T follicular helper cell (primary cell): ENCODE measurements at regions not wholly inside any gene's neighbourhood (a gene's known extent, or its start where the extent isn't known, plus 50 kb on each side); places are given as distances from the start of the nearest gene placed in this dataset.
"Not testable (repeated sequence)": the region's sequence is repeated elsewhere in the genome, so short reads cannot be mapped to it uniquely, and the experiment has no call there.

ENCODE experiments used
- DNase-seq: peaks from one replicate; pipeline ENCODE4 v3.0.0-alpha.2; 2020; ENCODE audit warnings: low read depth

- no peak for DNase-seq
These were observed 314.4 kb upstream of the ZEB2 start for GRCh38 chr2:144834363-144834762.

- no peak for DNase-seq
These were observed 313.2 kb upstream of the ZEB2 start for GRCh38 chr2:144833075-144833637.

- DNase-seq, result no peak
These were observed 312.1 kb upstream of the ZEB2 start for GRCh38 chr2:144832048-144832447.

- no peak for DNase-seq
These were observed 310.6 kb upstream of the ZEB2 start for GRCh38 chr2:144830543-144830942.

GRCh38 chr2:144827404-144827803 is 307.5 kb upstream of the ZEB2 start:
- DNase-seq, result no peak

DNA sequence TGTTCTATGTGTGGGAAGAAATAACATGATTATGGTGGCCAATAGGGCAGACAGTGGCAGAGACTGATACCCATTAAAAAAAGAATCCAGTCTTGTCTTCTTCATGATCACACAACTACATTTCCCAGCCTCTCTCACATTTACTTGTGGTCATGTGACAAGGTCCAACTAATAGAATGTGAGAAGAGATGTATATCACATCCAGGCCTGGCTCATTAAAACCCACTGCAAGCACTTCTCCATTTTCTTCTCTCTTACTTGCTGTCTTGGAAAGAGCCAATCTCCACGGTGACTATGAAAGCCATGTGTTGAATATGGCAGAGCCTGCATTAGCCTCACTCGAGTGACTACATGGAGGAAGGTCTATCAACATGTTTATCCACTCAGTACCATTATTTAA is 306.2 kb upstream of the ZEB2 start:
- DNase-seq, result no peak

DNA sequence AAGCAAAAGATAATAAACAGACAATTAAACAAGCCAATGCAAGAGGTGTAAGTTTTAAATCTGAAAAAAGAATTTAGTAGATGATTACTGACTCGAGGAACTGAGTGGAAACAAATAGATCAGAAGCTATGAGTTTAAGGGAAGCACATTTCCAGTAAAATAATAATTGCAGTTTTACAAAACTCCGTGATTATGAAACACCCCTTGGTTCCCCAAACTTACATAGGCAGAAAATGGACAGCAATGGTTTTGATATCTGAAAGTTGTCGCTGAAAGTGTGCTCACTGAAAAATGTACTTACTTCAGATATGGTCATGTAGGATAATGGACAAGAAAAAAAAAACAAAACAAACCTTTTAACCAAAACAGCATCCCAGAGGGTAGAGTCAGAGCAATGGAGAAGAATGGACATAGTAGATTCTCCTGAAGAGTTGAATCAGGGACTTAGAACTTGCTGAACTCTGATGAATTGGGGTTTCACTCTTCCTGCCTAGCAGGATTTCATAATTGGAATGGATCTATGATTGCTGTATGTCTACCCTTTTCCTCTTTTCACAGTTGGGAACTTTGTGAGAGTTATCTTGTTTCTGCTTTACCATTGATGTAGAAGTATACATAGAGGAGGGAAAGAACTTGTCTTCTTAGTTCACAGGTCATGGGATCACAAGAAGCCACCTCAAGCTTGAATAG is 305.6 kb upstream of the ZEB2 start:
- no peak for DNase-seq

DNA sequence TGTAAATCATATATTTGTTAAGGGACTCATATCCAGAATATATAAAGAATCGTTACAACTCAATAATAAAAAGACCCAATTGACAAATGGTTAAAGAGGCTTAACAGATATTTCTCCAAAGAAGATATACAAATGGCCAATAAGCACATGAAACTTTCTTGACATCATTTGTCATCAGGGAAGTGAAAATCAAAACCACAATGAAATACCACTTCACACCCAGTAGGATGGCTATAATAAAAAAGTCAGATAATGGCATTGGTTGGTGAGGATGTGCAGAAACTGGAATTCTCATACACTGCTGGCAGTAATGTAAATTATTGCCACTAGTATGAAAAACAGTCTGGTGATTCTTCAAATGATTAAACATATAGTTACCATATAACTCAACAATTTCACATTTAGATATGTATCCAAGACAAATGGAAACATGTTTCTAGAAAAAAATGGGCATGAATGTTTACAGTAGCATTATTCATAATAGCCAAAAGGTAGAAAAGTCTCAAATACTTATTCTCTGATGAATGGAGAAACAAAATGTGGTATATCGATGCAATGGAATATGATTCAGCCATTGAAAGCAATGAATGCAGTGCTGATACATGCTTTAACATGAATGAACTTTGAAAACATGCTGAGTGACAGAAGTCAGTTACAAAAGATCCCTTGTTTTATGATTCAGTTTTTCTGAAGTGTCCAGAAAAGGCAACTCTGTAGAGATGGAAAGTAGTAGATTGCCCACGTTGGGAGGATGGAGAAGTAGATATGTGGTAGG is 304.6 kb upstream of the ZEB2 start:
- DNase-seq, result no peak

- DNase-seq, result no peak
These were observed 303.0 kb upstream of the ZEB2 start for GRCh38 chr2:144822966-144823365.

DNA sequence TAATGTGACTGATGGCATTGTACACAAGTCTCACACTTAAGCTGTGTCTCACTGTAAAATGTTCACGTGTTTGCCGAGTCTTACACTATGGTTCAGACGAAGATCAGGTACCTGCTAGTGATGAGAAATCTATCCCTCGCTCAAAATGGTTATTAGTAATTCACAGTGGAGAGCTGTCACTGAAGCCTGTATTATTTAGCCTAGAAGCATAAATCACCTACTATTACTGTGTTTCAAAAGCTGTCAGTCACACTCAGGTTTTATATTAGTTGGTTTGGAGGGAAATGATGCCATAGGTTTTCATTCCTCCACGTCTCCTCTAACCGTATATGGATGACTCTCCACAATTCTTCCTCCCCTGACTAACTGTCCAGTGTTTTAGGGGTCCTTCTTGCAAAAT is 292.4 kb upstream of the ZEB2 start:
- no peak for DNase-seq

DNA sequence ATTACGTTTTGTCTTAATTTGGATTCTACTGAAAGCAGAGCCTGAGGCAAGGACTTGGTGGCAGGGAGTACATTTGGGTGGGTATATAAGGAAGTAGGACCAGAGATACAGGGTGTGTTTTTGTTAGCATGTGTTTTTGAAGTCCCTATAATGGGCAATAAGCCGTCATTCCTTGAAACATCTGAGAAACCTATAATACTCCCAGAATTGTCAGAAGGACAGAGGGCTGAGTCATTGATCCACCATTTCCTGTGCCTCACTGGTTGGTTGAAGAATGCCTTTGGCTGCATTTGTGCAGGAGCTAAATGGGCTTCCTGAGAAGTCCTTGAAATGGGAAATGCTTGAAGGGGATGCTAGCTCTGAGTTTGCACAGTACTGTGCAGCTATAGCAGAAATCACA is 281.8 kb upstream of the ZEB2 start:
- no peak for DNase-seq

- DNase-seq, result no peak
These were observed 281.4 kb upstream of the ZEB2 start for GRCh38 chr2:144801325-144801724.

GRCh38 chr2:144798989-144799388 is 279.1 kb upstream of the ZEB2 start:
- DNase-seq, result no peak

DNA sequence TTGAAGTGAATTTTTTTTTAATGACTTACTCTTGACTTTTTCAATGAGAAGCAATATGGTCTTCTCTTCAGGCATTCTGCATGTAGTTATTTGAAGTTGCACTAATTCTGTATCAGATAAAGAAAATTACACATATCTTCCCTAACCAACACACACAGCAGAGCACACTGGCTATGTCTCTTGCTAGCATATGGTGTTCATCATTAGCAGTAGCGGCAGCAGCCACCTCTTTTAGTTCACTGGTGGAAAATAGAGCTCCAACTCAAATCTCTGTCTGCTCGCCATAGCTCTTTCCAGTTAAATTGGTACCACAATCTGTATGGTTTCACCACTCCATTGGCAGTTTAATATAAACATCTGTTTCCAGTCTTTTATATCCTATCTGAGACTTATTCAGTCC is 278.1 kb upstream of the ZEB2 start:
- DNase-seq, result no peak

- no peak for DNase-seq
These were observed 277.0 kb upstream of the ZEB2 start for GRCh38 chr2:144796936-144797335.

- DNase-seq, result no peak
These were observed 276.2 kb upstream of the ZEB2 start for GRCh38 chr2:144796164-144796563.

GRCh38 chr2:144785253-144785652 is 265.3 kb upstream of the ZEB2 start:
- DNase-seq, result no peak

GRCh38 chr2:144780983-144781382 is 261.1 kb upstream of the ZEB2 start:
- DNase-seq, result no peak

DNA sequence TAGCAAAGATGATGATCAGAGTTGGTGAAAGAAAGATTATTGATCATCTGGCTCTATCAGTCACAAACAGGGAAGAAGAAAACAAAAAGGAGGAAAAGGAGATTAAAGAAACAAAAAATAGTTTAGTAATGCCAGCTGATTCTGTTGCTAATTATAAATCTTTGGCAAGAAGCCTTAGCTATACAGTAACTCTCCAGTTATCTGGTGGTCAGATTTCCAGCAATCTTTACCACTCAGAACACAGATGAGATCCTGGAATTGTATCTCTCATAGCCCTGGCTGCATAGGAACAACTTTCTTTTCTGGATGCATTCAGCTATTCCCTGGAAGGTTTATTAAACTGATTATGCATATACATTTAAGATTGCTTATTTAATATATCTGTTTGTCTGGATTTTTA is 256.8 kb upstream of the ZEB2 start:
- DNase-seq, result no peak

DNA sequence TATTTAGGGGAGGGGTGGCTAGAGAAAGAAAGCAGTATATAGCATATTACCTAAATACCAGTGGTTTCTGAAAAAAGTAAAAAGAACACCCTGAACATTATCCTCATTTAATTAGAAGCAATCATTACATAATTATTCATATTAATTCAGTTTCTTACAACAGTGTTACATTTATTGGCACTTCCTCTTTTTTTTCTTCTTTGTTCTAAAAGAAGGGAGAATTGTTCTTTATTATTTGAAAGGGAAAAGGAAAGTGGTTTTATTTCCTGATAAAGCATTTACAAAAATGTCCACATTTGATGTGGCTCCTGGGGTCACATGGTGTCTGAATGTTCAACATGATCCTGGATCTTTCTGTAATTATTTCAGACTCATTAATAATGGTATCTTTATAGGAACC is 254.9 kb upstream of the ZEB2 start:
- no peak for DNase-seq

- DNase-seq, result no peak
These were observed 251.4 kb upstream of the ZEB2 start for GRCh38 chr2:144771348-144771747.

- no peak for DNase-seq
These were observed 250.8 kb upstream of the ZEB2 start for GRCh38 chr2:144770616-144771230.

DNA sequence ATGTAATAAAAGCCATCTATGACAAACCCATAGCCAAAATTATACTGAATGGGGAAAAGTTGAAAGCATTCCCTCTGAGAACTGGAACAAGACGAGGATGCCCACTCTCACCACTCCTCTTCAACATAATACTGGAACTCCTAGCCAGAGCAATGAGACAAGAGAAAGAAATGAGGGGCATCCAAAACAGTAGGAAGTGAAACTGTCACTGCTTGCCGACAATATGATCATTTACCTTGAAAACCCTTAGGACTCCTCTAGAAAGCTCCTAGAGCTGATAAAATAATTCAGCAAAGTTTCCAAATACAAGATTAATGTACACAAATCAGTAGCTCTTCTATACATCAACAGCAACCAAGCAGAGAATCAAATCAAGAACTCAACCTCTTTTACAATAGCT is 241.0 kb upstream of the ZEB2 start:
- DNase-seq, result not testable (repeated sequence)
